Ovary (tissue), 3 donors: ENCODE measurements at regions not wholly inside any gene's neighbourhood (a gene's known extent, or its start where the extent isn't known, plus 50 kb on each side); places are given as distances from the start of the nearest gene placed in this dataset.

ENCODE experiments used
- CTCF ChIP-seq, 3 donors: fragments of 450-650 bp in 2 of 3; fragments of 200-600 bp in 1 of 3; IDR thresholded peaks; one replicate each; pipeline versions ENCODE4 v1.5.1 to v1.8.0; 2016 to 2022; ENCODE audit warnings: antibody characterized with exemption in 3 of 3, mild to moderate bottlenecking in 1 of 3
- POLR2A ChIP-seq: fragments of 450-650 bp; IDR thresholded peaks from one replicate; pipeline ENCODE4 v1.6.1; 2017; ENCODE audit warnings: antibody characterized with exemption, mild to moderate bottlenecking, moderate library complexity
- donor health status: DM: no; HTN: no; CAD: no.

- no peak for TF ChIP-seq CTCF (IDR thresholded peaks at IDR 0.05)
- TF ChIP-seq POLR2A, result no peak
Observed at GRCh38 chrX:84876876-84877275, 126.8 kb upstream of the APOOL start.
